ENCODE measurements at regions not wholly inside any gene's neighbourhood (a gene's known extent, or its start where the extent isn't known, plus 50 kb on each side); places are given as distances from the start of the nearest gene placed in this dataset.
A peak's percentile ranks its signal among the peaks of the same experiment; 100 is the strongest.

GRCh38 chr15:81504170-81504905 is 130.3 kb upstream of the TMC3 start:
- no peak overlapping the region for H3K4me2 ChIP-seq
- CTCF ChIA-PET: interaction anchor here (1.0 to 1.2 kb wide), 3 partner anchors 9 to 39 kb away, joined by 3 to 5 read pairs (median 3); no protein-coding TSS in a partner anchor

DNA sequence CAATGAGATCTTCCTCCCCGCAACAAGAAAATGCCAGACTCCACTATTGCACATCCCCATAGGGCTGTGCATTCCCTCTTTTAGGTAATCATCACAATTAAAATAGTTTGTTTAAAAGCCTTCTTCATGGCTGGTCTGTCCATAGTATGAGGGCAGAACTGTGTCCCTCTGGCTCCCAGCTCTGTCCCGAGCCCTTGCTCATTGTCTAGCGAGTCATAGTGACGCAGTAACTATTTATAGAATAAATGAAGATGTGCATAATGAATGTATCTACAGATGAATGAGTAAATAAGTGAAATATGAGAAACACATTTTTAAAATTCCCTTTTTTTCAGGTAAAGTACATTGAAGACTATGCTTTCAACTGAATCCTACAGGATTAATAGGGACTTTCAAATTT is 128.4 kb upstream of the TMC3 start:
- Histone ChIP-seq H3K4me2 (no peak overlapping the region), H3K9me3 (peaks cover 2% of the 10 kb centered on the region; the same call in 1 of the 3 replicates), H3K4me1 (no peaks in the 10 kb centered on the region), H3K27ac (no peak overlapping the region), H3K4me3 (no peak overlapping the region)
- ChIA-PET POLR2A (no interaction called here), CTCF (interaction anchor here (1.0 to 1.2 kb wide), 2 partner anchors 10 to 21 kb away, joined by 3 read pairs; no protein-coding TSS in a partner anchor)
- TF ChIP-seq PBX3 (IDR thresholded peaks at IDR 0.05) (no peak), RNF2 (IDR thresholded peaks at IDR 0.05; ENCODE audit: borderline replicate concordance, low read depth) (no peak)
- FAIRE-seq: no peak
- ATAC-seq: no peak
- no peak for DNase-seq (ENCODE audit: low read depth in 1 of 2, low spot score in 1 of 2)
- WGBS (ENCODE audit: missing lambda C conversion rate): 18% methylated on average over 4 of the region's 4 CpGs

More at GRCh38 chr15:81504170-81504905, 130.3 kb upstream of the TMC3 start:
- no peak for DNase-seq (ENCODE audit: low read depth in 1 of 2, low spot score in 1 of 2)
- POLR2A ChIA-PET: no interaction called here
- FAIRE-seq: peak; percentile 73
- Histone ChIP-seq H3K4me3 (no peak overlapping the region), H3K9me3 (peaks cover 2% of the 10 kb centered on the region; the same call in 1 of the 3 replicates), H3K4me1 (no peaks in the 10 kb centered on the region), H3K27ac (no peak overlapping the region)
- ATAC-seq: no peak
- WGBS (ENCODE audit: missing lambda C conversion rate): 1% methylated on average over 4 of the region's 4 CpGs
- TF ChIP-seq KDM5A (IDR thresholded peaks at IDR 0.05) (no peak), GATA3 (IDR thresholded peaks at IDR 0.05; ENCODE audit: borderline replicate concordance) (no peak), JUN (IDR thresholded peaks at IDR 0.05) (no peak), USF2 (IDR thresholded peaks at IDR 0.05) (no peak), RNF2 (IDR thresholded peaks at IDR 0.05; ENCODE audit: borderline replicate concordance, low read depth) (no peak)

DNA sequence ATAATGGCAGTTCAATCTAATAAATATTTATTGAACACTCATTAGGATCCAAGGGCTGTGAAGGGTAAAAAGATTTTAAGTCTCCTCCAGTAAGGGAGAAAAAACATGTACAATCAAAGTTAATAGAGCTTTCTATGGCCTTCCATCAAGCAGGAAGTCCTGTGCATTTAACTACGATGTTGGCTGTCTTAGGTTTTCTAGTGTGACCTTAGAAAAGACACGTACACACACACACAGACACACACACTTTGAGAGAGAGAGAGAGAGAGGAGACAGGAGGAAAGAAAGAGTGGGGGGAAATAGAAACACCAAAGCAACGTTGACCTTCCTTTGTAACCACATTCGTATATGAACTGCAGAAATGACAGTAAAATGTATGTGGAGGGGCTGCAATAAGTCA is 126.1 kb upstream of the TMC3 start:
- WGBS (ENCODE audit: missing lambda C conversion rate): under 1% methylated on average over 4 of the region's 4 CpGs
- no peak for FAIRE-seq
- no peak for TF ChIP-seq FOSB (CRISPR knock-in tag; IDR thresholded peaks at IDR 0.05)

DNA sequence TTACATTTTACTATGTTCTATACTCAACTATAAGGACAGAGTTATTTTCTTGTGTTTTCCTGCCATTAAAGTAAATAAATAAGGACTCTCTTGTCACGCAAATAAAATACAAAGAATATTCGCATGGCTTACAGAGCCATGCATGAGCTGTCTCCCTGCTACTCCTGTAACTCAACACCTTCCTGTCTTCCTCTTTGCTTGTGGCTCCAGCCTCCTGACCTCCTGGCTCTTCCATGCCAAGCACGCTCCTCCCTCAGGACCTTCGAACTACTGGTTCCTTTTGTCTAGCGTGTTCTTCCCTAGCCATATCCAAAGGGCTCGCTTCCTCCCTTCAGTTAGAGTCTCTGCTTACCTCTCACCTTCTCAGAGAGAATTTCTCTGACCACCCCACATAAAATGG is 124.3 kb upstream of the TMC3 start:
- TF ChIP-seq USF2 (IDR thresholded peaks at IDR 0.05): no peak
- TF ChIP-seq ZSCAN20 (CRISPR knock-in tag; IDR thresholded peaks at IDR 0.05): no peak
- no peak for TF ChIP-seq FOXS1 (CRISPR knock-in tag; IDR thresholded peaks at IDR 0.05)
- TF ChIP-seq KDM5A (IDR thresholded peaks at IDR 0.05): no peak
- TF ChIP-seq REST (IDR thresholded peaks at IDR 0.05): no peak
- TF ChIP-seq HOXB5 (CRISPR knock-in tag; IDR thresholded peaks at IDR 0.05): no peak
- Histone ChIP-seq H3K9me3 (peaks cover 2% of the 10 kb centered on the region; the same call in 1 of the 3 replicates), H3K4me1 (no peaks in the 10 kb centered on the region), H3K4me2 (no peak overlapping the region), H3K27ac (no peak overlapping the region), H3K4me3 (no peak overlapping the region)
- ChIA-PET POLR2A (no interaction called here), CTCF (interaction anchor here (1.5 kb wide), 1 partner anchor 29 kb away, joined by 3 read pairs; no protein-coding TSS in a partner anchor)
- ATAC-seq (no peak), DNase-seq (ENCODE audit: low read depth in 1 of 2, low spot score in 1 of 2) (no peak), FAIRE-seq (no peak)
- WGBS (ENCODE audit: missing lambda C conversion rate): 38% methylated on average over 6 of the region's 6 CpGs

More for the DNA sequence above, 126.1 kb upstream of the TMC3 start:
- H3K4me1 ChIP-seq: no peaks in the 10 kb centered on the region
- DNase-seq (ENCODE audit: low read depth in 1 of 2, low spot score in 1 of 2) (no peak), ATAC-seq (no peak)
- no peak overlapping the region for H3K4me2 ChIP-seq
- no peak overlapping the region for H3K4me3 ChIP-seq
- CTCF ChIA-PET: interaction anchor here (1.1 kb wide), 1 partner anchor 228 kb away, joined by 3 read pairs; no protein-coding TSS in a partner anchor
- POLR2A ChIA-PET: no interaction called here
- peaks cover 2% of the 10 kb centered on the region; the same call in 1 of the 3 replicates for H3K9me3 ChIP-seq
- H3K27ac ChIP-seq: no peak overlapping the region

All from A549 (cell line).